ENCODE measurements at regions not wholly inside any gene's neighbourhood (a gene's known extent, or its start where the extent isn't known, plus 50 kb on each side); places are given as distances from the start of the nearest gene placed in this dataset.
"Not testable (repeated sequence)": the region's sequence is repeated elsewhere in the genome, so short reads cannot be mapped to it uniquely, and the experiment has no call there.

DNA sequence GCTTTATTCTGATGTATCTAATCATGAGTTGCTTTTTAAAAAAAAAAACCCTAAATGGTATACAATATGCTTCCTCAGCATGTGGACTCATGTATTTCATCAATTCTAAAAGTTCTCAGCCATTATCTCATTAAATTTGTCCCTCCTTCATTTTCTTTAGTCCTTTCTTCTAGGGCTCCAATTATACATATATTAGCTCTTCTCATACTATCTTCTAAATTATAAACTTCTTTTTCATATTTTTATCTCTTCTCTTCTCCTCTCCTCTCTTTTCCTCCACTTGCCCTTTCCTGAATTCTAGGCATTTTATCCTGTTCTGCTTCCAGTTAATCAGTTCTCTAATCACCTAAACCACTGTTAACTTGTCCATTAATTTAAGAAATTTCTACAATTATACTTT lies 55.0 kb upstream of the IL33 start:
- DNase-seq = no peak

DNA sequence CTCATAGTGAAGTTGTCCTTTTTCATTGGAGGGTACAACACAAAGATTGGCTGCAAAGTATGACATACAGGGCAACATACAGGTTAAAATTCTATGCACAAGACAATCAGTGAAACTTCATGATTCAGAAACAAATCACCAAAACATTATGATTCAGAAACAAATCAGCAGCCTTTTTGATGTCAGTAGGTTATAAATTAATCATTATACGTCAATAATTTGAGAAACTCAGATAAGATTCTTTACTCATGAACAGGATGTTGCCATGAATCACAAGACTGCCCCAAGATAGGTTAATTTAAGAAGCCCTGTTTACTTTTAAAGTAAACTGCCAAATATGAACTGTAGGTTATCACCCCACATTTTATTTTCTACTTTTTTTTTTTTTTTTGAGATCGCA lies 62.2 kb upstream of the IL33 start:
- DNase-seq = no peak

GRCh38 chr9:6152788-6153187 lies 62.8 kb upstream of the IL33 start:
- no peak for DNase-seq

DNA sequence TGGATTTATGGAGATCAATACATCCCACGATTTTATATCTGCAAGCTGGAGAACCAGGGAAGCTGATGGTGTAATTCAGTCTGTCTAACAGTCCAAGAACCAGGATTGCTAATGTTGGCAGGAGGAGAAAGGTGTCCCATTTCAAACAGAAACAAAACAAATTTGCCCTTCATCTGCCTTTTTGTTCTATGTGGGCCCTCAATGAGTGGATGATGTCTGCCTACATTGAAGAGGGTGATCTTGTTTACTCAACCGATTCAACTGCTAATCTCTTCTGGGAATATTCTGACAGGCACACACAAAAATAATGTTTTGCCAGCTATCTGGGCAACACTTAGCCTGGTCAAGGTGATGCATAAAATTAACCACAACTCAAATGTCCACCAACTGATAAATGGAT lies 65.1 kb upstream of the IL33 start:
- peak; percentile 27 for DNase-seq

DNA sequence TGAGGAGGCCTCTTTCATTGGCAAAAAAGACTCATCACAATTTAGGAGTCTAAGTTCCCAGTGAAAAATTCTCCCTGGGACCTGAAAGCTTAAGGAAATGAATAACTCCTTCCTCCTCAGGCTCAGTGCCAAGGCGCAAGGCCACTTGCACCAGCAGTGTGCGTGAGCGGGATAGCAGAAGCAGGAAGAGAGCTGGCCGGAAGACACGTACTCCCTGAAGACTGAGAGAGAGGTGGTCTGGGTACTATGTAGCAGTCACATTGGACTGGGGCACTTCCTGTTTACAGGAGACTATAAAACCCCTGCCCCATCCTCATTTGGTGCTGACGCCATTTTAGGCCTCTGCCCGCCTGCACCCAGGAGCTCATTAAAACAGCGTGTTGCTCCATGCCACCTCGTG lies 66.3 kb upstream of the IL33 start:
- DNase-seq = no peak

DNA sequence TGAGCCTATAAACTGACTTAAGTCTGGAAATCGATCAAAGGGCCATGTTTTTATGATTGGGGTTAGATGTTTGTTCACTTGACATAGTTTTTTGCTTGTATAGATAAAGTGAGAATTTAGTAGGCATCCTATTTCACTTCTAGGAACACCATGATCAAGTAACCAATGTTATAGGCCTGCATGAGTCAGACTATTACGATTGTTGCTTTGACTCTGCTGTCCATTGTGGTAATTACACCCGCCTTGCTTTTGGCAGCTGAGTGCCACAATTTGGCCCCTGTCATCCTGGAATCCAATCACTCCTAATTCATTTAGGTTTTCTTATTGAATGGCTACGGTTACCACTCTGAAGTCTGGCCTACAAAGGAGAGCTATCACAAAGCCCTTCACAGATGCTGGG lies 67.8 kb upstream of the IL33 start:
- no peak for DNase-seq

DNA sequence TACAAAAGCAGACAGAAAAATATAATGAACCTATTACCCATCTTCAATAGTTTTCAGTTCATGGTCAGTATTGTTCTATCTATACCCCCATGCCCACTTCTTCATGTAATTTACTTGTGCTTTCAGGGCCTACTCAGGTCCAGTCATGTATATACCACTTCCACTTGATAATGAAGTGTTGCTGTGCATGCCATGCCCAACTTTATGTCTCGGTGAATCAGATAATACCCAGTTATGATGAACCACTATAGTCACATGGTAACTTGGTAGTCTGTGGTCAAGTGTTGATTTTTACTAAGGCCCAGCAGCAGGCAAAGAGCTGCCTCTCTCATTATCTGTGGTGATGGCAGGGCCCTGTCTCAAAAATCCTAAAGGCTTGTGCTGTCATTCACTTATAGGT lies 70.7 kb upstream of the IL33 start:
- DNase-seq = no peak

DNA sequence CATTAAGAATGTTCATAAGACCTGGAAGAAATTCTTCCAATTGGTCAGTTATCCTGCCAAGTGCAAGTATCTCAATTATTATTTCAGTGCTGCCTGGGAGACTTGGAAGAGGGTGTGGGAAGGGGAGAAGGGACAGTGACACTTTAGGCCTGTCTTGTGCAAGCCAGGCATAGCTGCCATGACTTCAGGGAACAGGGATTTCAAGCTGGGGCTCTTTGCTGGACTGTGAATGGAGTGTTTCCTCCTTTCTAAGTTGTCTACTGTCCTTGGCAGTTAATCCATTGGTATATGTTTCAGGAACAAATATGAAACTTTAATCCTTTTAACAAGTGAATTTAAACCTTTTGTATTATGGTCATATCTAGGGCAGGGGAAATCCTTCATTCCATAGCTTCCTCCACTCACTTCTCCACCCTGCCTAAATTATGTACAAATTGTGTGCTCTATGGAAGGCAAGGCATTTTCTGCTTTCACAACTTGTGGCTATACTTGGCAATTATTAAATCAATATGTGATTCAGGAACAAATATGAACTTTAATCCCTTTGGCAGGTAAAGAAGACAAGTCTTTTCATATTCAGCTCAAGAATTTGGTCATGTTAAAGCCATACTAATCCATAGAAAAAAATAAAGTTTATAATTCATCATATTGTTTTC lies 72.7 kb upstream of the IL33 start:
- DNase-seq = no peak

DNA sequence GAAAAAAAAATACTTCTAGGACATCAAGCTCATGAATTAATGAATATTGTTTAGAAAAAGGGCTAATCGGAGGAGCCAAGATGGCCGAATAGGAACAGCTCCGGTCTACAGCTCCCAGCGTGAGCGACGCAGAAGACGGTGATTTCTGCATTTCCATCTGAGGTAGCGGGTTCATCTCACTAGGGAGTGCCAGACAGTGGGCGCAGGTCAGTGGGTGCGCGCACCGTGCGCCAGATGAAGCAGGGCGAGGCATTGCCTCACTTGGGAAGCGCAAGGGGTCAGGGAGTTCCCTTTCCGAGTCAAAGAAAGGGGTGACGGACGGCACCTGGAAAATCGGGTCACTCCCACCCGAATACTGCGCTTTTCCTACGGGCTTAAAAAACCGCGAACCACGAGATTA lies 79.8 kb upstream of the IL33 start:
- not testable (repeated sequence) for DNase-seq

GRCh38 chr9:6134661-6135180 lies 80.9 kb upstream of the IL33 start:
- no peak for DNase-seq

- DNase-seq = no peak
These were observed 82.1 kb upstream of the IL33 start for GRCh38 chr9:6133346-6134063.

DNA sequence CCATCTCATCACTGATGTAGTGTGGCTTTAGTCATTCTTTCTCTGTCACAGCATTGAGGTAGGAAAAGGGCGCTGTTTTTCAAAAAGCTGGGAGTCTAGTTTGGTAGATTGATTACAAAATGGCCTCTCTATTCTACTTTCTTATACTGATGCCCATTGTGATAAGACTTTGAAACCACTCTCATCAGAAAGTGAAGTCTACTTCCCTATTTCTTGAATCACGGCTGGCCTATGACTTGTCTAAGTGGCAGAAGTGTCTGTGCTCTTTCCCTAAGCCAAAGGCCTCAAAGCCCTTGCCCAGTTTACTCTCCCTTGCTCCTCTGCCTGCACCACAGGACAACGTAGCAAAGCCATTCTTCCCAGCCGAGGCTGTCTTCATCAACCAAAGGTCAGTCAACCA lies 83.0 kb upstream of the IL33 start:
- DNase-seq = no peak

- DNase-seq = no peak
These were observed 87.6 kb upstream of the IL33 start for GRCh38 chr9:6128030-6128429.

DNA sequence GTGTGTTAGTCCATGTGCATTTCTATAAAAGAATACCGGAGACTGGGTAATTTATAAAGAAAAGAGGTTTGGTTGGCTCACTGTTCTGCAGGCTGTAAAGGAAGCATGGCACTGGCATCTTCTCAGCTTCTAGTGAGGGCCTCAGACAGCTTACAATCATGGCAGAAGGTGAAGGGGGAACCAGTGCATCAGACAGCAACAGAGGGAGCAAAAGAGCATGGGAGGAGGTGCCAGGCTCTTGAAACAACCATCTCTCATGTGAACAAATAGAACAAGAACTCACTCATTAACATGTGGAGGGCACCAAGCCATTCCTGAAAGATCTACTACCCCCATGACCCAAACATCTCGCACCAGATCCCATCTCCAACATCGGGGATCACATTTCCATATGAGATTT lies 89.2 kb upstream of the IL33 start:
- no peak for DNase-seq

DNA sequence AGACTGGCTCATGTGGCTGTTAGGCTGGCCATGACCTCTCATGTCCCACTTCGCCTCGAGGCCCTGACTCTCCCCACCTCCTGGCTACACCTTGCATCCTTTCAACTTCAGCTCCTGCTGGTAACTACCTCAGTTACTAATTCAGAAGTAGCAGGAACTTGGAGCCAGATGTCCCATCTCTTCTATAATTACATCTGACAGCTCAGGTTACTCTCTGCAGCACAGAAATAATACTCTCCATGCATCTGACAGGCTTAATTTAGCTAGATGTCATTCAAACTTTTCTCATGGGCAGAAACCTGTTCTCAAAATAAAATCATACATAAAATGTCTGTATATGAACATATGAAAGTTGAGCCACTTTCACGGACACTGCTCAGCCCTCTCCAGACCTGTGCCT lies 92.2 kb upstream of the IL33 start:
- DNase-seq = no peak

GRCh38 chr9:6121707-6122106 lies 93.9 kb upstream of the IL33 start:
- DNase-seq = no peak

GRCh38 chr9:6114424-6114823 lies 99.0 kb upstream of the RANBP6 start:
- DNase-seq = no peak

DNA sequence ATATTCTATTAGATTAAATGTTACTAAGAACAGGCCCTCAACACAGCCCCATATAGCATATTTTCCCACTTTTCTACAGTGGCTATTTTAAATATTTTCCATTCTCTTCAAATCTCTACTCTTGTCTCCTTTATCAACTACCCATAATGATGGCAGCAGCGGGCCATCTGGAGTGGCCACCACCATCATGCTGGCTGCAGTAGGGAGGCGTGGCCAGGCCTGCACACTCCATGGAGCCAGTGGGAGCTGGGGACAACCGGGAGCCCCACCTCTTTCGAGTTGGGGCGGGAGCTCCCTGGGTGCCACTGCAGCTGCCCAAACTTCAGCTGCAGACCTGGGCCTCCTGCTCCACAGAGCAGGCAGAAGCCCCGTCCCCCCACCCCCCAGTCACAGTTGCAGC lies 98.4 kb upstream of the RANBP6 start:
- DNase-seq = no peak

DNA sequence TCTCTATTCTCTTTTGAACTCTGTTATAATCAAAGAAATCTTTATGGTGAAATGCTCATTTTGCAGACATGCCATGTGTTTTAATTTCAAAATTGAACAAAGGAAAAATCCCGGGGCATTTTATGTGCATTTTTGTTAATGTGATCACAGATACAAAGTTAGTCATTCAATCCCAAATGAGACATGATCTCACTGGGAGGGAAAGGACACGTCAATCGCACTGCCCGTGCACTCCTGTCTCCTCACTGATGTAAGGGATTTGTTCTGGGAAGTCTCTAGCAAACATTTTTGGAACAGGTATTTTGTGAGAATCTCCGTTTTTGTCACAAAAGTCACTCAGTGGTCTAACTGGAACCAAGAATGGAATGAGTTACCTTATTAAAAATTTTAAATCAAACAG lies 97.9 kb upstream of the RANBP6 start:
- no peak for DNase-seq

GRCh38 chr9:6109986-6110385 lies 94.6 kb upstream of the RANBP6 start:
- DNase-seq = no peak

DNA sequence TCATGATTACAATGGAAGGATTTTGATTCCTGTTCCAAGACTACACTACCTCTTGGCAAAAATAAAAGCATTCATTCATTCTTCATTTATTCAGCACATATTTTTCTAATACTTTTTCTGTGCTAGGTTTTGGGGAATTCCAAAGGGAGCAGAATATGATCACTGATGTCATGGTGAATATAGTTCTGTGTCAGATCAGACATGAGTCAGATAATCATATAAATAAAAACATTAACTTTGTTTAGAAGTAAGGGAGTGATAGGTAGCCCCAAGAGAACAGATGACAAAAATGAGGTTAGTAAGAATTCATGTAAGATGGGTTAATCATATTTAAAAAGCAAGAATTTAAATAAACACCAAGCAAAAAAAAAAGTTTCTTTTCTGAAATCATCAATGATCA lies 94.1 kb upstream of the RANBP6 start:
- no peak for DNase-seq

GRCh38 chr9:6106711-6107339 lies 91.4 kb upstream of the RANBP6 start:
- DNase-seq = peak; percentile 24

GRCh38 chr9:6105738-6106137 lies 90.3 kb upstream of the RANBP6 start:
- DNase-seq = no peak

DNA sequence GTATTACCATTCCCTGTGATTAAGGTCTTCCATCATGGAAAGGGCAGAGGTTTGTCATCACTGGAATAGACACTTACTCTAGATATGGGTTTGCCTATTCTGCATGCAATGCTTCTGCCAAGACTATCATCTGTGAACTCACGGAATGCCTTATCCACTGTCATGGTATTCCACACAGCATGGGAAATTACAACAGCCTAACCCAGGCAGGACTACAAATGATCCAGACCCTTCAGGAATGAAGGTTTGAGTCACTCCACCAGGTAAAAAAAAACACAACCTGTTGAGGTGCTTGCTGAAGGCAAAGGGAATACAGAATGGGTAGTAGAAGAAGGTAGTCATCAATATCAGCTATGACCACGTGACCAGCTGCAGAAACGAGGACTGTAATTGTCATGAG lies 89.0 kb upstream of the RANBP6 start:
- DNase-seq = not testable (repeated sequence)
